ENCODE measurements at regions not wholly inside any gene's neighbourhood (a gene's known extent, or its start where the extent isn't known, plus 50 kb on each side); places are given as distances from the start of the nearest gene placed in this dataset.
"Not testable (repeated sequence)": the region's sequence is repeated elsewhere in the genome, so short reads cannot be mapped to it uniquely, and the experiment has no call there.

DNA sequence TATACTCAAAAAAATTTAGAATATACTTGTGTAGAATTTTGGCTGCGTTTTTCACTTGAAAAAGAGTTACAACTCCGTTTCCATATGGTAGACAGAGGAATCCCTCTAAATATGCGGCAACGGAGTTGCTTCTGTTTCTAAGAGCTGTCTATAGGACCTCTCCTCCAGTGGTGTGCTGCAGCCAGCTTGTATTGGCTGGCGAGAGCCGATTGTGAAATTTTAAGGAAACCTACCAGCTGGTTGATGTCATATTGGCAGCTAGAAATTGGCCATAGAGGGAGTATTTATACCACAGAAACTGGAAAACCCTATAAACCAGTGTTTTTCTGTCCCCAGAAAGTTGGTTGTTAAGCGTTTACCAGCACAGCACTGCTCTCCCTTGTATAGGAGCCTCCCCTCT, 655.8 kb upstream of the EEF2KMT start:
- intact Hi-C loops (cut with DNase I; ENCODE audit: low total_unique reads): no loop called here
- H3K36me3 ChIP-seq: no peaks in the 10 kb centered on the region
- H3K27me3 ChIP-seq: no peaks in the 10 kb centered on the region
- H3K27ac ChIP-seq: no peak overlapping the region
- TF ChIP-seq, protein P1, sequence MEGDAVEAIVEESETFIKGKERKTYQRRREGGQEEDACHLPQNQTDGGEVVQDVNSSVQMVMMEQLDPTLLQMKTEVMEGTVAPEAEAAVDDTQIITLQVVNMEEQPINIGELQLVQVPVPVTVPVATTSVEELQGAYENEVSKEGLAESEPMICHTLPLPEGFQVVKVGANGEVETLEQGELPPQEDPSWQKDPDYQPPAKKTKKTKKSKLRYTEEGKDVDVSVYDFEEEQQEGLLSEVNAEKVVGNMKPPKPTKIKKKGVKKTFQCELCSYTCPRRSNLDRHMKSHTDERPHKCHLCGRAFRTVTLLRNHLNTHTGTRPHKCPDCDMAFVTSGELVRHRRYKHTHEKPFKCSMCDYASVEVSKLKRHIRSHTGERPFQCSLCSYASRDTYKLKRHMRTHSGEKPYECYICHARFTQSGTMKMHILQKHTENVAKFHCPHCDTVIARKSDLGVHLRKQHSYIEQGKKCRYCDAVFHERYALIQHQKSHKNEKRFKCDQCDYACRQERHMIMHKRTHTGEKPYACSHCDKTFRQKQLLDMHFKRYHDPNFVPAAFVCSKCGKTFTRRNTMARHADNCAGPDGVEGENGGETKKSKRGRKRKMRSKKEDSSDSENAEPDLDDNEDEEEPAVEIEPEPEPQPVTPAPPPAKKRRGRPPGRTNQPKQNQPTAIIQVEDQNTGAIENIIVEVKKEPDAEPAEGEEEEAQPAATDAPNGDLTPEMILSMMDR (IDR thresholded peaks at IDR 0.05 in 4 of 5, conservative IDR thresholded peaks at IDR 0.05 in 1 of 5): no peak
- no peak for TF ChIP-seq POLR2A (IDR thresholded peaks at IDR 0.05)
- no peak for ATAC-seq
- no peaks in the 10 kb centered on the region for H3K4me1 ChIP-seq
- H3K4me3 ChIP-seq: no peak overlapping the region
- H3K9me3 ChIP-seq: no peaks in the 10 kb centered on the region
- DNase-seq: no peak
- in situ Hi-C loops (cut with MboI; ENCODE audit: low sequenced_read_pairs in 4 of 4): no loop called here

DNA sequence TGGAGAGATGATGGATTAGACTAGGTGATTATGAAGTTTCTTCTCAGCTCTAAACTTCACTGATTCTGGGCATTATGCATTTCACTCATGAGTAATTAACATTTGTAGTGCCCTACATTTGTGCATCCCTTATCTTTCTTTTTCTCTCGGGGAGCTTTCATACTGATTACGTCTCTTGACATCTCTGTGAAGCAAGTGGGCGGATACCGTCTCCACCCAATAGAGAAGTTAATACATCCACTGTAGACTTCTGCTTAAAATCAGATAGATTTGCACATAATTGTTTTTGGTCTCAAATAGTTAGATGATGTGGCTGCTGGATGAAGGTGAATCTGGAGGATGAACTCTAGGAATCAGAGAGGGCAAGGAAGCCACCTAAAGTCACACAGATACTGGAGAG, 653.6 kb upstream of the EEF2KMT start:
- no peak for ATAC-seq
- in situ Hi-C loops (cut with MboI; ENCODE audit: low sequenced_read_pairs in 4 of 4) (no loop called here), intact Hi-C loops (cut with DNase I; ENCODE audit: low total_unique reads) (no loop called here)
- H3K27me3 ChIP-seq: no peaks in the 10 kb centered on the region
- H3K4me1 ChIP-seq: no peaks in the 10 kb centered on the region
- no peaks in the 10 kb centered on the region for H3K9me3 ChIP-seq
- H3K36me3 ChIP-seq: no peaks in the 10 kb centered on the region
- TF ChIP-seq, protein P1 (IDR thresholded peaks at IDR 0.05 in 4 of 5, conservative IDR thresholded peaks at IDR 0.05 in 1 of 5): no peak
- TF ChIP-seq POLR2A (IDR thresholded peaks at IDR 0.05): no peak
- DNase-seq: no peak
- no peak overlapping the region for H3K4me3 ChIP-seq
- no peak overlapping the region for H3K27ac ChIP-seq

DNA sequence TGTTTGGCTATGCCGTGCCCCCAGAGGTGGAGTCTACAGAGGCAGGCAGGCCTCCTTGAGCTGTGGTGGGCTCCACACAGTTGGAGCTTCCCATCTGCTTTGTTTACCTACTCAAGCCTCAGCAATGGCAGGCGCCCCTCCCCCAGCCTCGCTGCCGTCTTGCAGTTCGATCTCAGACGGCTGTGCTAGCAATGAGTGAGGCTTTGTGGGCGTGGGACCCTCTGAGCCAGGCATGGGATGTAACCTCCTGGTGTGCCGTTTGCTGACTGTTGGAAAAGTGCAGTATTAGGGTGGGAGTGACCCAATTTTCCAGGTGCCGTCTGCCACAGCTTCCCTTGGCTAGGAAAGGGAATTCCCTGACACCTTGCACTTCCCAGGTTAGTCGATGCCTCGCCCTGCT, 652.8 kb upstream of the EEF2KMT start:
- H3K27ac ChIP-seq; H3K9me3 ChIP-seq; H3K4me3 ChIP-seq; intact Hi-C loops (cut with DNase I; ENCODE audit: low total_unique reads); in situ Hi-C loops (cut with MboI; ENCODE audit: low sequenced_read_pairs in 4 of 4); H3K36me3 ChIP-seq; H3K27me3 ChIP-seq; DNase-seq; H3K4me1 ChIP-seq; ATAC-seq: not testable (repeated sequence)

DNA sequence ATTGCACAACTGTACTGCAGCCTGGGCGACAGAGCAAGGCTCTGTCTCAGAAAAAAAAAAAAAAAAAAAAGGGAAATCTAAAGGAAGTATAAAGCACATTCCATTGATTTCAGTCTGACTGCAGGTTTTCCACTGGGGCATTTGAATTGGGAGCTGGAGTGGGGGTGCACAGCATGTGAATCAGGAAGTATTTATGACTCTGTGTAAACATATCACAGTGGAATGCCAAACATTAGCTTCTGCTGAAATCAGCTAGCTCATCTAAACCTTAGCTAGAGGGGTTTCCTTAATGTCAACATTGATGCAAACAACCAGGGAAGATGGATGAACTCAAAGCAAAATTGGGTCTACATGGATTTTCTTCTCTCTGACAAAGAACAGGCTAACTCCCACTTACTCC, 641.0 kb upstream of the EEF2KMT start:
- intact Hi-C loops (cut with DNase I; ENCODE audit: low total_unique reads): no loop called here

DNA sequence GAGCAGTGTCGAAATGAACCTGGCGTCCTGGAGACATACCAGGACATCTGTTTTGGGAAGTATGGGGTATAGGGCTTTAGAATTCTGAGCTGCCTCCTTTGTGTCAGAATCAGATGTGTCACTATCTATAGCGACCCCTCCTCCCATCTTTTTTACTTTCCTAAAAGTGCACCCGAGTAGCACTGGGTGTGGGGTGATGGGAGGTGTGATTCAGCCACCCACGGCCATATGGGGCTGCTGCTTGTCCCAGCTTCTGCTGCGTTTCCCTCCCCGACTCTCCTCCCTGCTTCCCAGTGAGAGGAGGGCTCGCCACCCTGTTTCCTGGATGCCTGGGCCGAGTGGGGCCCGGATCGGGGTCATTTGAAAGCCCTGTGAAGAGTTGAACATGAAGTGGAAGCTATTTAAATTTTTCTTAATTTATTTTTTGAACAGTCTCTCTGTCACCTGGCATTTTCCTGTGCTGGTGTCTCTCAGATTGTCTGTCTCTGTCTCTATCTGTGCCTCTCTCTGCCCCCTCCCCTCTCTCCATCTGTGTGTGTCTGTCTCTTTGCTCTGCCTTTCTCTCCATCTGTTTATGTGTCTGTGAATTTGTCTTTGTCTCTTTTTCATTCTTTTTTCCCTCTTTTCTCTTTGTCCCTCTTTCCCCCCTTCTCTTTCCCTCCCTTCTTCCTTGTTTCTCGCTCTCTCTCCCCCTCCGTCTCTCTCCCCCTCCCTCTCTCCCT, 638.8 kb upstream of the EEF2KMT start:
- no peak overlapping the region for H3K27ac ChIP-seq
- no peaks in the 10 kb centered on the region for H3K9me3 ChIP-seq
- no peaks in the 10 kb centered on the region for H3K27me3 ChIP-seq
- intact Hi-C loops (cut with DNase I; ENCODE audit: low total_unique reads): no loop called here
- H3K36me3 ChIP-seq: no peaks in the 10 kb centered on the region
- ATAC-seq (no peak), DNase-seq (no peak)
- no peaks in the 10 kb centered on the region for H3K4me1 ChIP-seq
- no peak overlapping the region for H3K4me3 ChIP-seq
- in situ Hi-C loops (cut with MboI; ENCODE audit: low sequenced_read_pairs in 4 of 4): no loop called here
- TF ChIP-seq, protein P1 (IDR thresholded peaks at IDR 0.05 in 4 of 5, conservative IDR thresholded peaks at IDR 0.05 in 1 of 5): no peak
- TF ChIP-seq POLR2A (IDR thresholded peaks at IDR 0.05): no peak

More for the DNA sequence above, 641.0 kb upstream of the EEF2KMT start:
- in situ Hi-C loops (cut with MboI; ENCODE audit: low sequenced_read_pairs in 4 of 4): no loop called here
- H3K36me3 ChIP-seq: no peaks in the 10 kb centered on the region
- no peaks in the 10 kb centered on the region for H3K4me1 ChIP-seq
- DNase-seq: no peak
- no peaks in the 10 kb centered on the region for H3K27me3 ChIP-seq
- H3K4me3 ChIP-seq: no peak overlapping the region
- no peak for TF ChIP-seq POLR2A (IDR thresholded peaks at IDR 0.05)
- TF ChIP-seq, protein P1 (IDR thresholded peaks at IDR 0.05 in 4 of 5, conservative IDR thresholded peaks at IDR 0.05 in 1 of 5): no peak
- no peak overlapping the region for H3K27ac ChIP-seq
- ATAC-seq: no peak
- no peaks in the 10 kb centered on the region for H3K9me3 ChIP-seq
